ENCODE measurements at regions not wholly inside any gene's neighbourhood (a gene's known extent, or its start where the extent isn't known, plus 50 kb on each side); places are given as distances from the start of the nearest gene placed in this dataset.

DNA sequence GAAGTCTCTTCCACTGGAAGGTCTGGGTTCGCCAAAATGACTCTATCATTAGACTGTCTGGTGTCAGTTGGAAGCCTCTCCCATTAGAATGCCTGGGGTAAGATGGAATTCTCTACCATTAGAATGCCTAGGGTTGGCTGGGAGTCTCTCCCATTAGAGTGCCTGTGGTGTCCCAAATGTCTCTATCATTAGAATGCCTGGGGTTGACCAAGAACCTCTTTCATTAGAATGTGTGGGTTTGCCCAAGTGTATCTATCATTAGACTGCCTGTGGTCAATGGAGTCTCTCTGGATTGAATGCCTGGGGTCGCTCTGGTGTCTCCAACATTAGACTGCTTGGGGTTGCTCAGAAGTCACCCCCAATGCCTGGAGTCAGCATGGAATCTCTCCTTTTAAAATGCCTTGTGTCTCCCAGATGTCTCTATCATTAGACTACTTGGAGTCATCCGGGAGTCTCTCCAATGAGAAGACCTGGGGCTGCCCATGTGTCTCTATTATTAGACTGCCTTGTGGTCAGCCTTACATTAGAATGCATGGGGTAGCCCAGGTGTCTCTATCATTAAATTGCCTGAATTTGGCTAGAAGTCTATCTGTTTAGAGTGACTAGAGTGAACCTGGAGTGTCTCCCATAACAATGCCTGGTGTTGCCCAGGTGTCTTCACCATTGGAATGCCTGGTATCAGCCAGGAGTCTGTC, 1518.4 kb downstream of the UQCRFS1 start:
- DNase-seq = no peak

DNA sequence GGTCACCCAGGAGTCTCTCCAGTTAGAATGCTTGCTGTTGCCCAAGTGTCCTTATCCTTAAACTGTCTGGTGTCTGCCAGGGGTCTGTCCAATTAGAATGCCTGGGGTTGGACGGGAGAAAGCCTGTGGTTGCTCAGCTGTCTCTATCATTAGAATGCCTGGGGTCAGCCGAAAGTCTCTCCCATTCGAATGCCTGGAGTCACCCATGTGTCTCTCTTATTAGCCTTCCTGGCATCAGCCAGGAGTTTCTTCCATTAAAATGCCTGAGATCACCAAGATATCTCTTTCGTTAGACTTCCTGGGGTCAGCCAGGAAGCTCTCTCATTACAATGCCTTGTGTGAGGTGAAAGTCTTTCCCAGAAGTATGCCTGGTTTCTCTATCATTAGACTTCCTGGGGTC, 1521.0 kb downstream of the UQCRFS1 start:
- no peak for DNase-seq

GRCh38 chr19:27689734-27690241, 1523.2 kb downstream of the UQCRFS1 start:
- DNase-seq = no peak

- no peak for DNase-seq
These were observed 1528.7 kb downstream of the UQCRFS1 start for GRCh38 chr19:27684293-27684692.

- DNase-seq = no peak
These were observed 1531.0 kb downstream of the UQCRFS1 start for GRCh38 chr19:27681972-27682371.

- no peak for DNase-seq
These were observed 1533.0 kb downstream of the UQCRFS1 start for GRCh38 chr19:27679905-27680304.

GRCh38 chr19:27679399-27679798, 1533.6 kb downstream of the UQCRFS1 start:
- no peak for DNase-seq

DNA sequence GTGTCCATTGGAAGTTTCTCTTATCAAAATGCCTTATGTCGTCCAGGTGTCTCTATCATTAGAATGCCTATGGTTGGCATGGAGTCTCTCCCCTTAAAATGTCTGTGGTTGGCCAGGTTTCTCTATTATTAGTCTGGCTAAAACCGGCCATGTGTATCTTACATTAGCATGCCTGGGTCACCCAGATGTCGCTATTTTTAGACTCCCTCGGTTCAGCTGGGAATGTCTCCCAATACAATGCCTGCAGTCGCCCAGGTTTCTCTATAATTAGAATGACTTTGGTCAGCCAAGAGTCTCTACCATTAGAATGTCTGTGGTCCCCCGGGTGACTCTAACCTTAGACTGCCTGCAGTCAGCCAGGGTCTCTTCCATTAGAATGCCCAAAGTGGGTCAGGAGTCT, 1536.1 kb downstream of the UQCRFS1 start:
- DNase-seq = no peak

DNA sequence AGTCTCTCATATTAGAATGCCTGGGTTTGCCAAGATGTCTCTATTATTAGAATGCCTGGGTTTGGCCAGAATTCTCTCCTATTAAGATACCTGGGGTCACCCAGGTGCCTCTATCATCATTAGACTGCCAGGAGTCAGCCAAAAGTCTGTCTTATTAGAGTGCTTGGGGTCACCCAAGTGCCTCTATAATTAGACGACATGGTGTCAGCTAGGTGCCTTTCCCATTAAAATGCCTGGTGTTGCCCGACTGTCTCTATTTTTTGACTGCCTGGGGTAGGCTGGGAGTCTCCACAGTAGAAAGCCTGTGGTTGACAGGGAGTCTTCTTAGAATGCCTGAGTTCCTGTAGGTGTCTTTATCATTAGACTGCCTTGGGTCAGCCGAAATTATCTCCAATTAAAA, 1536.6 kb downstream of the UQCRFS1 start:
- DNase-seq = no peak

- no peak for DNase-seq
These were observed 1537.2 kb downstream of the UQCRFS1 start for GRCh38 chr19:27675771-27676170.

- no peak for DNase-seq
These were observed 1538.2 kb downstream of the UQCRFS1 start for GRCh38 chr19:27674701-27675100.

DNA sequence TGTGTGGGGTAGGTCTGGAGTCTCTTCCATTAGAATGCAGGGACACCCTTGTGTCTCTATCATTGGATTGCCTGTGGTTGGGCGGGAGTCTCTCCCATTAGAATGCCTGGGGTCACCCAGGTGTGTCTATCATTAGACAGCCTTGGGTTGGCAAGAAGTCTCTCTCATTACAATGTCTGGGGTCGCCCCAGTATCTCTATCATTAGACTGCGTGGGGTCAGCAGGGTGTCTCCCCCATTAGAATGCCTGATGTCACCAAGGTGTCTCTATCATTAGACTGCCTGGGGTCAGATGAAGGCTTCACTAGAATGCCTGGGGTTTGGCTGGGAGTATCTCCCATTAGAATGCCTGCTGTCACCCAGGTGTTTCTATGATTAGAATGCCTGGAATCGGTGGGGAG, 1539.0 kb downstream of the UQCRFS1 start:
- no peak for DNase-seq

DNA sequence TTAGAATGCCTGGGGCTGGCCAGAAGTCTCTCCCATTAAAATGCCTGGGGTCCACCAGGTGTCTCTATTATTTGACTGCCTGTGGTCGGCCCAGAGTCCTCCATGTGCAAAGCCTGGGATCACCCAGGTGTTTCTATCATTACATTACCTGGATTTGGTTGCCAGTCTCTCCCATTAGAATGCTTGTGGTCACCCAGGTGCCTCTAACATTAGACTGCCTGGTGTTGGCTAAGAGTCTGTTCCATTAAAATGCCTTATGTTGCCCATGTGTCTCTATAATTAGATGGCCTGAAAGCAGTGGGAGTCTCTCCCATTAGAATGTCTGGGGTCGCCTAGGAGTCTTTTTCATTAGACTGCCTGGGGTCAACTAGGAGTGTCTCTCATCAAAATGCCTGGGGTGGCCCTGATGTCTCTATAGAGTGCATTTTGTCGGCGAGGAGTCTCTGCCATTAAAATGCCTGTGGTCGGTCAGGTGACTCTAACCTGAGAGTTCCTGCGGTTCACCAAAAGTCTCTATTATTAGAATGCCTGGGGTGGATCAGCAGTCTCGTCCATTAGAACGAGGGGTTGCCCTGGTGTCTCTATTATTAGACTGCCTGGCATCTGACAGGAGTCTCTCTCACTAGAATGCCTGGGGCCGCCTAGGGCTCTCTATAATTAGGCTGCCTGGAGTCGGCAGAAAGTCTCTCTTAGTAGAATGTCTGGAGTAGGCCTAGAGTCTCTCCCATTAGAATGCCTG, 1540.5 kb downstream of the UQCRFS1 start:
- DNase-seq = no peak

GRCh38 chr19:27671876-27672275, 1541.1 kb downstream of the UQCRFS1 start:
- DNase-seq = no peak

GRCh38 chr19:27660428-27660827, 1552.5 kb downstream of the UQCRFS1 start:
- no peak for DNase-seq

DNA sequence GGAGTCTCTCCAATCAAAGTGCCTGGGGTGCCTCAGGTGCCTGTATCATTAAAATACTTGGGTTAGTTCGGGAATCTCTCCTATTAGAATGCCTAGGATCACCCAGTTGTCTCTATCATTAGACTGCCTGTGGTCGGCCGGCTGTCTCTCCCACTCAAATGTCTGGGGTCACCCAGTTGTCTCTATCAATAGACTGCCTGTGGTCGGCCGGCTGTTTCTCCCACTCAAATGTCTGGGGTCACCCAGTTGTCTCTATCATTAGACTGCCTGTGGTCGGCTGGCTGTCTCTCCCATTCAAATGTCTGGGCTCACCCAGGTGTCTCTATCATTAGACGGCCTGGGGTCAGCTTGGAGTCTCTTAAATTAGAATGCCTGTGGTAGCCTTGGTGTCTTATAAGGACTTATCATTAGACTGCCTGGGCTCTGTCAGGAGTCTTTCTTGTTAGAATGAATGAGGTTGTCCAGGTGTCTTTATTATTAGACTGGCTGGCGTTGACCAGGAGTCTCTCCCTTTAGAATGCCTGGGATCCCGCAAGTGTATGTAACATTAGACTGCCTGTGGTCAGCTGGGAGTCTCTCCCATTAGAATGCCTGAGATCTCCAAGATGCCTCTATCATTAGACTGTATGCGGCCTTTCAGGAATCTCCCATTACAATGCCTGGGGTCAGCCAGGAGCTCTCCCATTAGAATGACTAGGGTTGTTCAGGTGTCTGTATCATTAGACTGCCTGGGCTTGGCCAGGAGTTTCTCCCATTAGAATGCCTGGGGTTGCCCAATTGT, 1555.5 kb downstream of the UQCRFS1 start:
- DNase-seq = no peak

DNA sequence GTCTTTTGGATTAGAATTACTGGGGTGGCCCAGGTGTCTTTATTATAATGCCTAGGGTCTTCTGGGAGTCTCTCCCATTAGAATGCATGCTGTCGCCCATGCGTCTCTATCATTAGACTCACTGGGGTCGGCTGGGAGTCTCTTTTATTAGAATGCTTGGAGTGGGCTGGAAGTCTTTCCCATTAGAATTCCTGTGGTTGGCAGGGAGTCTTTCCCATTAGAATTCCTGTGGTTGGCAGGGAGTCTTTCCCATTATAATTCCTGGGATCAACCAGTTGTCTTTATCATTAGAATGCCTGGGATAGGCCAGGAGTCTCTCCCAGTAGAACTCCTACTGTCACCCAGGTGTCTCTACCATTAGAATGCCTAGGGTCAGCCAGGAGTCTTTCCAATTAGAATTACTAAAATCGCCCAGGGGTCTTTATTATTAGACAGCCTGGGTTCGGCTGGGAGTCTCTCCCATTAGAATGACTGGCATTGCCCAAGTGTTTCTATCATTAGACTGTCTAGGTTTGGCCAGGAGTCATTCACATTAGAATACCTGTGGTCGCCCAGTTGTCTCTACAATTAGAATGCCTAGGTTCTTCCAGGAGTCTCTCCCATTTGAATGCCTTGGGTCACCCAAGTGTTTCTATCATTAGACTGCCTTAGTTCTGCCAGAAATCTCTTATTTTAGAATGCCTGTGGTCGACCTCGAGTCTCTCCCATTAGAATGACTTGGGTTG, 1558.5 kb downstream of the UQCRFS1 start:
- DNase-seq = no peak

- no peak for DNase-seq
These were observed 1560.2 kb downstream of the UQCRFS1 start for GRCh38 chr19:27652796-27653195.

DNA sequence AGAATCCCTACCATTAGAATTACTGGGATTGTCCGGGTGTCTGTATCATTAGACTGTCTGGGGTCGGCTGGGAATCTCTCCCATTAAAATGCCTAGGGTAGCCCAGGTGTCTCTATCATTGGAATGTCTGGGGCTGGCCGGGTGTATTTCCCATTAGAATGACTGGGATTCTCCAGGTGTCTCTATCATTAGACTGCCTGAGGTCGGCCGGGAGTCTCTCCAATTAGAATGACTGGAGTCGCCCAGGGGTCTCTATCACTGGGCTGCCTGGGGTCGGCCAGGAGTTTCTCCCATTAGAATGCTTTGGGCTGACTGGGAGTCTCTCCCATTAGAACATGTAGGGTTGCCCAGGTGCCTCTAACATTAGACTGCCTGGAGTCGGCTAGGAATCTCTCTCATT, 1560.7 kb downstream of the UQCRFS1 start:
- no peak for DNase-seq

- no peak for DNase-seq
These were observed 1565.5 kb downstream of the UQCRFS1 start for GRCh38 chr19:27647423-27647822.

DNA sequence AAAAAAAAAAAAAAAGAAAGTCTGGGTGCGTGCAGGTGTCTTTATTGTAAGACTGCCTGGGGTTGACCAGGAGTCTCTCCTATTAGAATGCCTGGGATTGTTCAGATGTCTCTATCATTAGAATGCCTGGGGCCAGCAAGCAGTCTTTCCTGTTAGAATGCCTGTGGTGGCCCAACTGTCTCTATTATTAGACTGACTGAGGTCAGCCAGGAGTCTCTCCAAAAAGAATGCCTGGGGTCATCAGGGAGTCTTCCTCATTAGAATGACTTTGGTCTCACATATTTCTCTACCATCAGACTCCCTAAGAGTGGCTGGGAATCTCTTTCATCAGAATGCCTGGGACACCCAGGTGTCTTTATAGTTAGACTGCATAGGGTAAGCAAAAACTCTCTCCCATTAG, 1577.5 kb downstream of the UQCRFS1 start:
- DNase-seq = no peak

DNA sequence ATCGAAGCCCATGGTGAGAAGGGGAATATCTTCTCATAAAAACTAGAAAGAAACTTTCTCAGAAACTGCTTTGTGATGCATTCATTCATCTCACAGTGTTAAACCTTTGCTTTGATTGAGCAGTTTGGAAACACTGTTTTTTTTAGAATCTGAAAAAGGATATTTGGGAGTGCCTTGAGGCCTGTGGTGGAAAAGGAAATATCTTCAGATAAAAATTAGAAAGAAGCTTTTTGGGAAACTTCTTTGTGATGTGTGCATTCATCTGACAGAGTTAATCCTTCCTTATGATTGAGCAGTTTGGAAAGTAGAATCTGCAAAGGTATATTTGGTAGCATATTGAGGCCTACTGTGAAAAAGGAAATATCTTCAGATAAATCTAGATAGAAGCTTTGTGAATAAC, 1594.9 kb downstream of the UQCRFS1 start:
- DNase-seq = no peak

DNA sequence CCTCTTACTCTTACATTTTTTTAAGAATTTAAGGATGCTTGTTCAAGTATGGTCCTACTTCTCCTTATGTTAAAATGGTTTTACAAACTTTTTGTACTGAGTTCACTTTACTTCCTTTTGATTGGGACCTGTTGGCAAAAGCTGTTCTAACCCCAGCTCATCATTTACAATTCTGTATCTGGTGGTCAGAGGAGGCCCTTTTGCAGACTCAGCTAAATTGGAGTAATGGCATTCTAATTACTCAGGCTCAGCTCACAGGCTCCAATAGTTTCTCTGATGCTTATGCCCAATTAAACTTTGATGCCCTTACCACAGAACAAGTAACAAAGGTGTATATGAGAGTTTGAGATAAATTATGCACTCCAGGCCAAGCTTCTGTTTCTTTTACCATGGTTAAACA, 1632.0 kb downstream of the UQCRFS1 start:
- no peak for DNase-seq
